ENCODE measurements at regions not wholly inside any gene's neighbourhood (a gene's known extent, or its start where the extent isn't known, plus 50 kb on each side); places are given as distances from the start of the nearest gene placed in this dataset.

GRCh38 chr4:62901101-62901500, 1508.1 kb downstream of the TECRL start:
- CTCF ChIA-PET: interaction anchor here (0.9 to 3.8 kb wide), 4 partner anchors 8 to 662 kb away, joined by 3 to 17 read pairs (median 4); no protein-coding TSS in a partner anchor

GRCh38 chr4:62899646-62900364, 1509.4 kb downstream of the TECRL start:
- RAD21 ChIA-PET (ENCODE audit: unreplicated experiment): interaction anchor here (1.0 to 2.2 kb wide), 2 partner anchors 664 to 1684 kb away, joined by 3 to 11 read pairs; no protein-coding TSS in a partner anchor
- POLR2A ChIA-PET: no interaction called here
- ATAC-seq: no peak
- H3K36me3 ChIP-seq (ENCODE audit: control insufficient read depth in 2 of 2, insufficient read depth in 2 of 2, low read length in 1 of 2): no peaks in the 10 kb centered on the region
- intact Hi-C loops (cut with micrococcal nuclease; ENCODE audit: unreplicated experiment) (no loop called here), in situ Hi-C loops (cut with MboI) (no loop called here)
- SMC1A ChIA-PET (ENCODE audit: uncharacterized antibody, unreplicated experiment): no interaction called here
- no peak overlapping the region for H2AFZ ChIP-seq (ENCODE audit: control insufficient read depth, low read depth, low read length)
- TF ChIP-seq RCOR1 (conservative IDR thresholded peaks at IDR 0.05; ENCODE audit: low read depth, low read length) (no peak), GABPA (IDR thresholded peaks at IDR 0.05; ENCODE audit: low read depth) (no peak), IKZF1 (conservative IDR thresholded peaks at IDR 0.05) (no peak), BACH1 (IDR thresholded peaks at IDR 0.05; ENCODE audit: borderline replicate concordance) (no peak), CBX3 (IDR thresholded peaks at IDR 0.05; ENCODE audit: borderline replicate concordance, low read depth) (no peak), NFXL1 (IDR thresholded peaks at IDR 0.05; ENCODE audit: borderline replicate concordance) (no peak), YBX1 (IDR thresholded peaks at IDR 0.05) (no peak), RBBP5 (conservative IDR thresholded peaks at IDR 0.05) (no peak)
- no peaks in the 10 kb centered on the region for H3K79me2 ChIP-seq (ENCODE audit: control insufficient read depth, insufficient read depth, low read length)
- no peaks in the 10 kb centered on the region for H3K27me3 ChIP-seq (replicated peaks in 1 of 2; ENCODE audit: control insufficient read depth in 2 of 2, insufficient read depth in 2 of 2, low read length in 1 of 2)
- no peak overlapping the region for H3K9ac ChIP-seq (ENCODE audit: control insufficient read depth, insufficient read depth, low read length)
- H3K4me3 ChIP-seq: no peak overlapping the region
- CTCF ChIA-PET: interaction anchor here (0.9 to 3.8 kb wide), 3 partner anchors 12 to 664 kb away, joined by 3 to 17 read pairs (median 4); no protein-coding TSS in a partner anchor
- no peak overlapping the region for H3K4me2 ChIP-seq (ENCODE audit: control insufficient read depth, insufficient read depth)
- no peaks in the 10 kb centered on the region for H3K4me1 ChIP-seq (ENCODE audit: control insufficient read depth, insufficient read depth, low read length)
- no peaks in the 10 kb centered on the region for H4K20me1 ChIP-seq (ENCODE audit: control insufficient read depth, insufficient read depth)
- no peak for DNase-seq (ENCODE audit: low read depth, low spot score)
- H3K9me3 ChIP-seq (replicated peaks; ENCODE audit: control insufficient read depth, insufficient read depth, low read length): no peaks in the 10 kb centered on the region; the same call in 2 of the 3 replicates
- H3K27ac ChIP-seq (ENCODE audit: control insufficient read depth, insufficient read depth): no peak overlapping the region
- no TSS peak for BruUV-seq (replicated peaks)
- no peak for FAIRE-seq

More at GRCh38 chr4:62901101-62901500, 1508.1 kb downstream of the TECRL start:
- no peaks in the 10 kb centered on the region for H3K4me1 ChIP-seq (ENCODE audit: control insufficient read depth, insufficient read depth, low read length)
- TF ChIP-seq SMAD1 (IDR thresholded peaks at IDR 0.05; ENCODE audit: low read depth, partially characterized antibody): no peak
- TF ChIP-seq SIN3A (IDR thresholded peaks at IDR 0.05; ENCODE audit: low read depth, low read length): no peak
- TF ChIP-seq KDM1A (IDR thresholded peaks at IDR 0.05; ENCODE audit: borderline replicate concordance): no peak
- TF ChIP-seq TCF3 (IDR thresholded peaks at IDR 0.05; ENCODE audit: borderline replicate concordance, insufficient read depth, low read depth, low read length): no peak
- no peak for TF ChIP-seq EGR1 (IDR thresholded peaks at IDR 0.05; ENCODE audit: borderline replicate concordance in 1 of 2, low read depth in 2 of 2, low read length in 2 of 2)
- TF ChIP-seq SREBF2 (IDR thresholded peaks at IDR 0.05; ENCODE audit: low read length): no peak
- no peak for TF ChIP-seq BMI1 (IDR thresholded peaks at IDR 0.05; ENCODE audit: borderline replicate concordance)
- TF ChIP-seq ZNF274 (IDR thresholded peaks at IDR 0.05; ENCODE audit: insufficient read depth, insufficient read length): no peak
- no peak for TF ChIP-seq MTA3 (IDR thresholded peaks at IDR 0.05; ENCODE audit: borderline replicate concordance, low read length)
- TF ChIP-seq TCF12 (IDR thresholded peaks at IDR 0.05; ENCODE audit: low read depth, low read length): no peak
- no peak for TF ChIP-seq HDAC6 (IDR thresholded peaks at IDR 0.05; ENCODE audit: unreplicated experiment)
- TF ChIP-seq SMARCA5 (IDR thresholded peaks at IDR 0.05): no peak
- TF ChIP-seq IKZF1 (conservative IDR thresholded peaks at IDR 0.05): no peak
- TF ChIP-seq SMAD5 (IDR thresholded peaks at IDR 0.05; ENCODE audit: low read depth): no peak
- ChIA-PET SMC1A (ENCODE audit: uncharacterized antibody, unreplicated experiment) (interaction anchor here (1.1 to 1.3 kb wide), 2 partner anchors 130 to 662 kb away, joined by 3 to 5 read pairs; no protein-coding TSS in a partner anchor), RAD21 (ENCODE audit: unreplicated experiment) (interaction anchor here (2.2 kb wide), 1 partner anchor 662 kb away, joined by 11 read pairs; no protein-coding TSS in a partner anchor), POLR2A (no interaction called here)
- intact Hi-C loops (cut with micrococcal nuclease; ENCODE audit: unreplicated experiment): no loop called here
- H3K9ac ChIP-seq (ENCODE audit: control insufficient read depth, insufficient read depth, low read length): no peak overlapping the region
- DNase-seq (ENCODE audit: low read depth, low spot score) (no peak), ATAC-seq (no peak), FAIRE-seq (no peak)
- no peak overlapping the region for H3K4me3 ChIP-seq
- H2AFZ ChIP-seq (ENCODE audit: control insufficient read depth, low read depth, low read length): no peak overlapping the region
- no peaks in the 10 kb centered on the region; the same call in 2 of the 3 replicates for H3K9me3 ChIP-seq (replicated peaks; ENCODE audit: control insufficient read depth, insufficient read depth, low read length)
- no peaks in the 10 kb centered on the region for H3K36me3 ChIP-seq (ENCODE audit: control insufficient read depth in 2 of 2, insufficient read depth in 2 of 2, low read length in 1 of 2)
- WGBS (ENCODE audit: insufficient coverage, insufficient replicate concordance, low lambda C conversion rate, missing lambda C conversion rate): 43% methylated on average over 2 of the region's 2 CpGs
- no peaks in the 10 kb centered on the region for H3K27me3 ChIP-seq (replicated peaks in 1 of 2; ENCODE audit: control insufficient read depth in 2 of 2, insufficient read depth in 2 of 2, low read length in 1 of 2)
- no peak overlapping the region for H3K4me2 ChIP-seq (ENCODE audit: control insufficient read depth, insufficient read depth)
- BruUV-seq (replicated peaks): no TSS peak
- H3K27ac ChIP-seq (ENCODE audit: control insufficient read depth, insufficient read depth): no peak overlapping the region
- H4K20me1 ChIP-seq (ENCODE audit: control insufficient read depth, insufficient read depth): no peaks in the 10 kb centered on the region
- H3K79me2 ChIP-seq (ENCODE audit: control insufficient read depth, insufficient read depth, low read length): no peaks in the 10 kb centered on the region
- in situ Hi-C loops (cut with MboI): no loop called here

Data from GM12878 (cell line).